Activated CD4-positive, alpha-beta T cell treated with anti-CD3 and anti-CD28 coated beads for 48 hours (primary cell): ENCODE measurements at regions not wholly inside any gene's neighbourhood (a gene's known extent, or its start where the extent isn't known, plus 50 kb on each side); places are given as distances from the start of the nearest gene placed in this dataset.
"Not testable (repeated sequence)": the region's sequence is repeated elsewhere in the genome, so short reads cannot be mapped to it uniquely, and the experiment has no call there.

Source experiments
- DNase-seq: peaks from one replicate; pipeline ENCODE4 v3.0.0-alpha.2; 2020

- DNase-seq = no peak
Observed at GRCh38 chr6:170040115-170040500, 250.8 kb downstream of the DLL1 start.

- no peak for DNase-seq
Observed at GRCh38 chr6:170039156-170040114, 251.4 kb downstream of the DLL1 start.

- DNase-seq = no peak
Observed at GRCh38 chr6:170038708-170039107, 252.2 kb downstream of the DLL1 start.

GRCh38 chr6:170038251-170038650, 252.6 kb downstream of the DLL1 start:
- no peak for DNase-seq

GRCh38 chr6:170037541-170038250, 253.2 kb downstream of the DLL1 start:
- no peak for DNase-seq

- no peak for DNase-seq
Observed at GRCh38 chr6:170036916-170037315, 254.0 kb downstream of the DLL1 start.

- not testable (repeated sequence) for DNase-seq
Observed at GRCh38 chr6:170036367-170036766, 254.5 kb downstream of the DLL1 start.

- no peak for DNase-seq
Observed at GRCh38 chr6:170035901-170036304, 255.0 kb downstream of the DLL1 start.

GRCh38 chr6:170035044-170035443, 255.8 kb downstream of the DLL1 start:
- DNase-seq = no peak

GRCh38 chr6:170034294-170034693, 256.6 kb downstream of the DLL1 start:
- DNase-seq = no peak

- no peak for DNase-seq
Observed at GRCh38 chr6:170033666-170034065, 257.2 kb downstream of the DLL1 start.

- no peak for DNase-seq
Observed at GRCh38 chr6:170032706-170033309, 258.1 kb downstream of the DLL1 start.

GRCh38 chr6:170032197-170032596, 258.7 kb downstream of the DLL1 start:
- no peak for DNase-seq

GRCh38 chr6:170031684-170032121, 259.2 kb downstream of the DLL1 start:
- no peak for DNase-seq

GRCh38 chr6:170030821-170031471, 259.9 kb downstream of the DLL1 start:
- DNase-seq = no peak

- no peak for DNase-seq
Observed at GRCh38 chr6:170030284-170030815, 260.5 kb downstream of the DLL1 start.

- DNase-seq = no peak
Observed at GRCh38 chr6:170029416-170030283, 261.2 kb downstream of the DLL1 start.

- no peak for DNase-seq
Observed at GRCh38 chr6:170028629-170029345, 262.1 kb downstream of the DLL1 start.

- DNase-seq = no peak
Observed at GRCh38 chr6:170027647-170028043, 263.2 kb downstream of the DLL1 start.

- no peak for DNase-seq
Observed at GRCh38 chr6:170026751-170027646, 263.9 kb downstream of the DLL1 start.
